ENCODE measurements at regions not wholly inside any gene's neighbourhood (a gene's known extent, or its start where the extent isn't known, plus 50 kb on each side); places are given as distances from the start of the nearest gene placed in this dataset.

DNA sequence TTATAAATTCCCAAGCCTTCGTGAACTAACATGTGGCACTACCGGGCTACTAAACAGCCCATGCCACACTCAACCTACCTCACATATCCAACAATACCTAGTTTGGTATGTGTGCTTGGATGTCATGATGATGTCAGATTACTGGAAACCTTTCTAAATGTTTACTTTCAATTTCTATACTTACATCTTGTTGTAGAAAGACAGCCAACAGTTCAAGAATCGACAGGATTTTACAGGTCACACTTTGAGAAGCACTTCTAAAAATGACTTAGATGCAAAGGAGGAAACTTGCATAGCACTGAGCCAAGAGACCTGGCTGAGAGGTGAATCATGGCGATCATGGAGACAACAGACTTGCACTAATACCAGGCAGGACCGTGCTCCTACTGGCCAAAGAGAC lies 209.9 kb downstream of the COL4A1 start:
- DNase-seq = no peak

DNA sequence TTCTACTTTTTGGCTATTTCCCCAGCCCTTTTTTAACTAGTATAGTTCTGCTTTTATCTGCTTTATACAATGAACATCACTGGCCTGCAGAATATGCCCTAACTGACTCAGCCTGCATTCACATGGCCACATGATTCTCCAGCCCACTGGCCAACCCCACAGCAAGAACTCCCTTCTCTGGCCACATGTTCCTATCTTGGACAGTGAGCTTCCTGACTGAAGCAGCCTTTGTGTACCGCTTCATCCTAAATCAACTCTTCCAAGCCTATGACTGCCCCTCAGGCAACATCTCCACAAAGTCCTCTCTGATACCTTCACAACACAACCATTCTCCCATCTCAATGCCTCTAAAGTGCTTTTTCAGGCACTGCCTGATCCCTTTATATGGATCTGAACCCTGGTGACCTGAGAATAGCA lies 214.1 kb downstream of the COL4A1 start:
- no peak for DNase-seq

DNA sequence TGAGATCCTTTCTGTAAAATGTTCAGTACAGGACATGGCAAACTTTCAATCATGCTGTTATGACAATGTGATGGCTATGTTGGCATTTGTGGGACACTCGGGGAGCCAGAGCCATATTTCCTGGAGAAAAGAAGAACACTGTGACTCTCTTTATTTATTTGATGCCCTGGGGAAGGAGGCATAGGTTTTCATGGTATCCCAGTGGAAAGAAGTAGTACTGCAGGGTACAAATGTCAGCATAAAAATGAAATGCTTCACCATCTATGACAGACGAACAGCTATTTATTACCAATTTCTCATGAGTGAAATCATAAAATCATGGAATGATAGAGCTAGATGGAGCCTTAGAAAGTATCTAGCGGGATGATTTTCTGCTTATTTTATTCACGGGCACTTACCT lies 217.1 kb downstream of the COL4A1 start:
- DNase-seq = no peak

DNA sequence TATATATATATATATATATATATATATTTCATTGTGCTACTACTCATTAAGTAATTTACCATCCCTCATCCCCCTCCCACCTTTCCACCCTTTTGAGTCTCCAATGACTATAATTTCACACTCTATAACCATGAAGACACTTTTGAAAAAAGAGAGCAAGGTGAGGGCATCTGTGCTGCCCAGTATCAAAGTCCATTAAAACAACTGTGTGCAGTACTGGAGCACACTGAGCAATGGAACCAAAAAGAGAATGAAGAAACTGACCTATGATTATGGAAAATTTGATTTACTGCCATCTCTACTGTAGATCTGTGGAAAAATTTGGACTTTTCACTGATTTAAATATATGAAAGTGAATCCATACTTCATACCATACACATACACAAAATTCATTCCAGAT lies 217.9 kb downstream of the COL4A1 start:
- DNase-seq = no peak

DNA sequence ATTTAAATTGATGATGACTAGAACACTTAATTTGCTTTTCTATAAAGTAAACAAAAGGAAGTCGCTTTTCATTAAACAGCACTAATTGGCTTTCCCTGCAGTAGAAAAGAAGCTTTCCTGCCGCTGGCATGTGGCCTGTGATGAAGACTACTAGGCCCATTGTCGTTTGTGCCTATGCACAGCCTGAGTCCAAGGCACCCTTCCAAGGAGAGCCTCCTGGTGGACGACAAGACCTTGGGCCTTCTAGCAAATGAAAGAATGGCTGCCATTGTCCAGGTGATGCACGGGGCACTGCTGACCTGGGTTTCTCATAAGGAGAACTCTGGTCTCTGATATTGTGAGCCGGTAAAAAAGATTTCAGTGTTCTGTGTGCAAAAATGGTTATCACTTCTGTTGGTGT lies 233.0 kb downstream of the COL4A1 start:
- no peak for DNase-seq

DNA sequence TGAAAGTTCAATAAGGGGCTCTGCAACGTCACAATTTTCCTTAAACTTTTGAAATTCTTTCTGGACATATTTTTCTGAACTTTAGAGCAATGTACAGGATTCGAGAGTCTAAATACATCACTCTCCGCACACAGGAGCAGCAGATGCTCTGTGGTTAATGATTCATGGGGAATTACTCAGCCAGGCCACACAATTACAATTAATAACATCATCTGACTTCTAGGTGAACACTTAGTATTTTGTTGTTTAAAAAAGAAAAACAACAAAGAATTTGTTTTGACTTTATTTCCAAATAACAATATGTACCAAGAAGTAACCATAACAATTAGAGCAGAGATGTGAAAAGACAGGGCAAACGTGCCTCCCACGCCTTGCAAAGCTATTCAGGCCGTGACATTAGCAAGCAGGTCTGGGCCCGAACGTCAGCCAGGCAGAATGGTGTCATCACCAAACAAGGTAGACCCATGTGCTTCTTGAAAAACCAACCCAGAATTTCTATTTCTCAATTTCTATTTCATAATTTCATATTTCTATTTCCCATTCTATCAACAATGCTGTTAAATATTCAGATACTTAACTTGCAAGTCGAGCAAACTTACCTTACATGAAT lies 236.3 kb downstream of the COL4A1 start:
- DNase-seq = no peak

DNA sequence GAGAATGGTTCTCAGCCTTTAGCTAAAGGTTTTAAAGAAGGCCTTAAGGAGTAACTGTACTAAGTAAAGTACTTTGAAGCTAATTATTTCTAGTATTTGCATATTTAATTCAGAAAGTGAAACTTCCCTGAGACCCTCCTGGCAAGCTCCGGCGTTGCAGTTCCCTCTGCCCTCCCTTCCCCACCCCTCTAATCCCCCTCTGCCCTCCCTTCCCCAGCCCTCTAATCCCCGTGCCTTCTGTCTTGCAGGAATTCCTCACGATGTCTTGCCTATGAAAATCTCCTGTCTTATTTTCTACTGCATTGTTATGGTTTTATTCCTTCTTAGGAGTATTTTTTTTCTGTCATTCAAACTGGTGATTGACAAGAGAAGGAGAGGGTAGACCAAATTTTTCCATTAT lies 236.9 kb downstream of the COL4A1 start:
- no peak for DNase-seq

DNA sequence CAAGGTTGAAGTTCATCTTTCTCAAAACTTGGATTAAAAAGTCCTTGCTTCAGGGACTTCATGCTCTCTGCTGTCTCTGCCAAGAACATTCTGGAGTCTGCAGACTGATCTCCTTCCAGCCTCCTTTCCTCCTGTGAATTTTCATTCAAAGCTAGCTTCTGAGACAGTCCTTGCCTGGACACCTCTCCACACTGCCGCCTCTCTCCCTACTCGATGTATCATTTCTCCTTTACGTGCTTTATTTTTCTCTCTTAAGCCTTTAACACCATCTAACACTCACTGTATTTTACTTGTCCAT lies 238.8 kb downstream of the COL4A1 start:
- DNase-seq = no peak

DNA sequence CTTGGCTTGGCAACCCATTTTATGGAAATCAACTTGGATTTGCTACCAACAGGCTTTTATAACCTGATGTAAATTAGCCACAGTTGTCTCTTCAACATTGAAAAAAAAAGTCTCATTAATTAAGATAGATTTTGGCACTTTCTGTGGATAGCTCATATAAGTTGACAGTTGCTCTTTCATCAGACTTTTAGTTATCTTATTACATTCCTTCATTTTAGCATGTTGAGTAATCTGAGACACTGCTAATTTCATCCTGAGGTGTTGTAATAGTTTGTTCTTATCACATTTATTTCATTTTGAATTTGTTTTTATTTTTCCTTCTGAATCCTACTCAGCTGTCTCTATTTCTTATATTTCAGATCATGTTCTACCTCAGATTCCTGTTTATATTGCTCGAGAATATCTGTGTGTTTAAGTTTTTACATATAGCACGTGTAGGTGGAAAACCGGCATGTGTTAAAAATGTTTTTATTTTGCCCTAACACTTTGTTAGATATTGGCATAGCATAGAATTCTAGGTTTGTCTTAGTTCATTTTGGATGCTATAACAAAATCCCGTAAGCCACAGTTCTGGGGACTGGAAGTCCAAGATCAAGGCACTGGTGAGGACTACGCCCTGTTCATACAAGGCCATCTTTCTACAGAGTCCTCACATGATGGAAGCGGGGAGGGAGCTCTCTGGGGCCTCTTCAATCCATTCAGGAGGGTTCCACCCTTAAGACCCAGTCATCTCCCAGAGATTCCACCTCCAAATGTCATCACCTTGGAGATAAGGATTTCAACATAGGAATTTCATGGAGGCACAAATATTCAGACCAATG lies 239.4 kb downstream of the COL4A1 start:
- no peak for DNase-seq

DNA sequence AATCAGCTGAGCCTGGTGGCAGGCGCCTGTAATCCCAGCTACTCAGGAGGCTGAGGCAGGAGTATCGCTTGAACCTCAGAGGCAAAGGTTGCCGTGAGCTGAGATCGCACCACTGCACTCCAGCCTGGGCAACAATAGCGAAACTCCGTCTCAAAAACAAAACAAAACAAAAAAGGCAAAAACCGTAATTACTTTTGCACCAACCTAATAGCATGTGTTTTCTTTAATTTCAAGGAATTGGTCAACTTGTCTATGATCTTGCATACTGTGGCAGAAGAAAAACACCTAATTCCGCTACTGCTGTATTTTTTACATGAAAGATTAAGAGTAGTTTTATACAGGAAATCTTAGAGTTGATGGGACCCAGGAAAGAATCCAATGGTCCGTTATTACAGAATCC lies 241.2 kb downstream of the COL4A1 start:
- DNase-seq = no peak

DNA sequence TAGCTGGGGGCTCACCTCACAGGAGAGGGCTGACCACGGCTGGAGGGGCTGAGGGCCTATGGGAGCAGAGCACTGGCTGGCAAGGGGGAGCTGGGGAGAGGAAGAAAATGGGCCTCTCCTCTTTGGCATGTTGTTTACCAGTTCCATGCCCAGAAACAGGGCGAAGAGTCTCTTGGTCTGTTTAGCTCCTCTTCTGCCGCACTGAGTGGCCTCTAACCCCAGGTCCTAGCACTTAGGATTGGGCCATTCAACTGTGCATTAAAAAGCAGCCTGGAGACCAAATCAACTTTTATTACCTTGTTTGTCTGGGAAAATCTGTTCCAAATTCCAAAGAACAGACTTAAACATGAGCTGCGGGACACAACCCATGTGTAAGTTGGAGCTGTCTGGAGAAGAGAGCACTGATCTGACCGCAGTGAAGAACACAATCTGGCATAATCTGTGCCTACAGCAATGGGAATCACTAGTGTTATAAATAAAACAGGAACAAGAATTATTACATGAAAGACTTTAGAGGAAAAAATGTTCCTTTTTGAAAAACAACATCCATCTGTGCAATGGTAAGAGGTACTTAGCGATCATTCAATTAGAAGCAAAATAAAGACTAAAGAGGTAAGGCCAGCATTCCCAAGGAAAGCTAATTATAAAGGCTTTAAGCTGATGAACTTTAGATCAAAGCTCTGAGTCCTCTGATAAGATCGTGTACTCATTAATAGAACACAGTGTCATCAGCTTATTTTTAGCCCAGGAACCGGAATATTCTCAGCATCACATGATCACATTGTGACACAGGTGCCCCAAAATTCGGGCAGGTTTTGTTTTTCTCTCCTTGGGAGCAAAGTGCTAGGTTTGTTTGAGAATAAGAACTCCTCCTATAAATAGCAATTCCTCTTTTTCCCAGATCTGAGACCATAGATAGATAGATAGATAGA lies 243.2 kb downstream of the COL4A1 start:
- no peak for DNase-seq

DNA sequence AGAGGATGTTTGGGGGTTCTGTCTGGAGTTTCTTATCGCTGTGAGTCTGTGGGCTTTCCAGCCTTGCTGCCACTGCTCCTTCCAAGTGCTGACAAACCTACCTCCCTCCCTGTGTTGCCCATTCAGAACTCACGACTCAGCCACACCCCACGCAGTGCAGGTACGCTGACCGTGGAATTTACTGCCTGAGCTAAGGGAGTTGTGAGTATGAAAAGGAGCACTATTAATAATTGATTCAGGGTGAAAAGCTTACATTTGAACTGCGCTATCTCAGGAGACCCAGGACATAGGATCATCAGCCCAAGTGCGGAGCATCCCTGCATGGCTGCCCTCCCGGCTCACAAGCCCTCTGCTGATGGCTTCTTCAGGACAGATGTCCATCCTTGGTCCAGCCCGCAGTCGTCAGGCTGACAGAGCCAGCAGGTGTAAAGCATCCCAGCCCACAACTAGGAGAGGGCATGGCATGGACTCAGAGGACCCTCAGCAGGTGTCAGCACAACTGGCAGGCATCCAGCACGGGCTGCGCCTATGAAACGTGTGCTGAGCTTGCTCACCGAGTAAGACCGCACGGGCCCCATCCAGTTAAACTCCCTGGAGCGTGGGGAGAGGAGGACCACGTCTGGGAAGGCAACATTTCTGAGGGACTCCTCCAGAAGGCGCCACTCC lies 244.0 kb downstream of the COL4A1 start:
- peak; percentile 73 for DNase-seq

DNA sequence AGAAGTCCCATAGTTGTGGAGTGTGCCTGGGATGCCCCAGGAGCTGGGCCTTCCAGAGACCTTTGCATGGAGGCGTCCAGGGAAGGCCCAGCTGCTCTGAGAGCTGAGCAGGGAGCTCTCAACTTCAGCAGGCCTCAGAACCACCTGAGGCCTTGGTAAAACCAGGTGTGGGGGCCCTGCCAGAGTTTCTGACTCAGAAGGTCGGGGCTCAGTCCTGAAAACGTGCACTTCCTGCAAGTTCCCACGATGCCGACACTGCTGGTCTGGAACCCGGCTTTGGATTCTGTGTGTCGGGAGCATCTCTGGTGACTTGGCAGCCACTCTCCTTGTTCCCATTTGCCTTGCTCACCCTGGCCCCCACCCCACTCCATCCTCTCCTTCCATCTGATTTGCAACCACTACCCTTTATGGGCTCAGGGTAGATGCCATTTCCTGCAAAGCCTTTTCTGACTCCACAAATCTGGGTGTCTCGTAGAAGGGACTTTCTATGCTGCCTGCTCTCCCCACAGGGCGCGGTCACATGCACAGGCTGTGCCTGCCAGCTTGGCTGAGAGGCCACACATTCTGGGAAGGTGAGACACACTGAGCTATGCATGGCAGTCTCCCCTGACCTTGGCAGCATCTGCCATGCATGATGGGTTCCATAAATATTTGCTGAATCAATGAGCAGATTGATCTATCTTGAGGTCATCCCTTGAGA lies 244.7 kb downstream of the COL4A1 start:
- no peak for DNase-seq

DNA sequence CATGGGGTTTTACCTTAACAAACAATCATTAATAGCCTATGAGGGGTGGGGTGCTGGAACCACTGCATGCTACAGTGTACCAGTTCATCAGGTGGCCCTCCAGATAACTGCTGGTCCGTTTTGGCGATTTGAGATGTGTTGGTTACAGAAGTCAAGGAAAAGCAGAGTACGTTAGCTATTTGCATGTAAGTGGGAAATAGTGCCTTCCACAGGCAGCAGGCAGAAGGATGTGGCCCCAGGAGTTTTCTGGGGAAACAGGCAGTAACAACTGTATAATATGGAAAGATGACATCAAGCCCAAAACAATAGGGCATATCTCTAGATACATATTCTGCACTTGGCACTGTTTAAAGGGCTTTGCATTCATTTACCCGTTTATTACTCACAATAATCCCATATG lies 245.7 kb downstream of the COL4A1 start:
- no peak for DNase-seq

DNA sequence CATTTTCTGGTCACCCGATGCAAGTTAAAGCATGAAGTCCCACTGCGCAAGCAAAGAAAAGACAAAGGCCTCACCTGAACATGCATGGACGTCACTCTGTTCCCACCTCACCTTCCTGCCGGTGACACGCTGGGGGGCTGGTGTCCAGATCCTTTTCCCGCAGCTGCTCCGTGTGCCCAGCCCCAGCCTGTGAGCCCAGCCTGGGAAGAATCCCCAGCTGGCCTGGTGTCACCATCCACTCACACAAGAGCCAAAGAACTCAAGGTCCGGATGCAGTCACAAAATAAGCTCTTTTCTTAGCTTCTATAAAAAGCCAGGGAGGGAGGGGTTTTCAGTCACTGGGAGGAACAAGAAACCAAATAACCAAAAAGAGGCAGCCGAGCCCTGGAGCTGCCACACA lies 249.9 kb downstream of the COL4A1 start:
- DNase-seq = no peak

DNA sequence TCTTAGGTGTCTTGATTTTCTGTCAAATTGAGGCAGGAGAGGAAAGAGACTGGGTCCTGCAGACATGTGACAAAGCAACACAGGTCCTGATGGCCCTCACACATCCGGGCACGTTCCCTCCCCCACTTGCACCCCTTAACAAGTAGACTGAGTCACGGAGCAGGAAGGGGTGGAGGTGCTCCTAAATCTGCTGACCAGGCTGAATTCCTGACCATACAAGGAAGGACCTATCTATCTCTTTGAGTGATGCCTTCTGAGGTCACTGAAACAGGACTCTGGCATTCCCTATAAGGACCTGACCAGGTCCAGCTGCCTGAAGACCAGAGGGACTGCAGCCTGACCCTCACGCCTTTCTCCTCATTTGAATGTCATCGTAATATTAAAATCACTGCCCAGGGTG lies 250.3 kb downstream of the COL4A1 start:
- DNase-seq = no peak

DNA sequence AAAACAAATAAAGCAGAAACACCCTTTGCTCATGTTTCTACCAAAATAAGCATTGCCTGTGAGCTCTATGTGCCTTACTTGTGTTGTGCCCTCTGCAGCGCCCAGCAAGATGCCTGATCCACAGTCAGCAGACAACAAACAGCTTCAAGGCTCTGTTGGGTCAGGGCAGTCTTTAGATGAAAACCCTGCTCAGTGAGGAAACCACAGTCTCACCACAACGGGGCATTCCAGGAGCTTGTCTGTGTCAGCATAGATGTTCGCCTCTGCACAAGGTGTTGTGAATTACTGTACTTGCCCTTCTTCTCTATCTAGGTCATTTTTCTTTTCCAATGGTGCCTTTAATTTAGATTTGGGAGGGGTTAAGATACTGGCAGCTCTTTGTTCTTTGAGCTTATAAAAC lies 251.9 kb downstream of the COL4A1 start:
- no peak for DNase-seq

DNA sequence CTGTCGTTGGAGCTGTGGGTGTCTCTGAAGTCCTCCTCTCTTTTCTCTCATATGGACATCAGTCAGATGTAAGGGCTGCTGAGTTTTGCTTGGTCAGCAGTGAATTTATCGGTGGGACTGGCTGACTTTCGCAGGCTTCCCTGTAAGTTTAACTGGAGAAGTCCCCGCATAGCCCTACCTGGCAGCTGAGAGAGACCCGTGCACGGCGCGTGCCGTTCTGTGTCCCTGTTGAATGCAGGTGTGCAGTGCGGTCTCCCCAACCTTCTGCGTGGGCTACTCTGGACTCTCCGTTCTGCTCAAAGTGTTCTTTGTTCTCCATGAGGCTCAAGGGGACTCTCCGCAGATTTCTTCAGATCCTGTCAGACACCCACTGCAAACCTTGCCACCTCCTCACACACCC lies 252.9 kb downstream of the COL4A1 start:
- DNase-seq = no peak

DNA sequence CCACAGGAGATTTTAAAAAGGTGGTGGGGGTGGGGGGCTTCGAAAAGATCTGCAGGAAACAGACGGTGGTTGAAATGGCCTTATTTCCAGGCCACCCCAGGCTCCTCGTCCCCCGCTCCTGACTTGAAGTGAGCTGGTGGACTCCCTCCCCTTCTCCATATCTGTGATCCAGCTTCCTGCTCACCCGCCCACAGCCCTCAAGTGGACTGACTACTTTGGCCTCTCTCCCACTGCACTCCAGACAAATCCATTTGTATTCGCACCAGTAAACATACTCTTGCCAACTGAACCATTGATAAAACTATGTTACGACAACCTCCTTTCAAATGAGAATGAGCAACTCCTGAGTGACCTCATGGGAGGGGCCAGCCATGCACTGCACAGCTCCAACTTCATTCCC lies 259.5 kb downstream of the COL4A1 start:
- DNase-seq = peak; percentile 100

DNA sequence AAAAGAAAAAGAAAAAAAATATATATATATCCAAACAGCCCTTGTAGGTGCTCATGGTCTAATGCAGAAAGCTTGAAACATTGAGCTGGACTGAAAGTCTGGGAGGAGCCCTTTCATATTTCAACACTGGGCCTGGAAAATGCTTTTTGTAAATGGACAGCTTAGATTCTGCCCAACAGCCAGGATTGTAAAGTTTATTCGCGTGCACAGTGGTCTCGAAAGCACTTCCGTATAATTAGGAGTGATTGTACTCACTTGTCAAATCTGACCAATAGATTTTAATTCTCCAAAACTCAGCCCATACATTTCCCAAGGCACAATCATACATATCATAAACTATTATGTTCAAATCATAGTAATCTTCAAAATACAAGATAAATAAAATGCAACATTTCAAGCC lies 260.1 kb downstream of the COL4A1 start:
- no peak for DNase-seq

DNA sequence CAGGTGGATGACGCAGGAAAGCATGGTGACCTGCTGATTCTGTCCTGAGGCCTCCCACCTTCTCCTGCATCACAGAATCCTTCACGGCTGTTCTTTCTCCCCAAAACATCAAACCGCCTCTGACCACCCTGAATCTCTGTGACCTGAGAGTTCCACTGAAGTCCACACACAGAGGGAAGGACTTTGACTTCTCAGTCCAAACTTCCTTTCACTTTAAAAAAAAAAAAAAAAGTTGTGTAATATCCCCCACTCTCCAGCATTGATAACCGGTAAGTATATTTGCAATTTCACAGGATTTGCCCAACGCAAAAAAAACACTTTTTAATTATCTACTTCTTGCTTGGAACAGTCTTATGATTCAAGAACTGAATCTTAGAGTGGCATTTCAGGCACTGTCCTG lies 259.5 kb upstream of the IRS2 start:
- no peak for DNase-seq

DNA sequence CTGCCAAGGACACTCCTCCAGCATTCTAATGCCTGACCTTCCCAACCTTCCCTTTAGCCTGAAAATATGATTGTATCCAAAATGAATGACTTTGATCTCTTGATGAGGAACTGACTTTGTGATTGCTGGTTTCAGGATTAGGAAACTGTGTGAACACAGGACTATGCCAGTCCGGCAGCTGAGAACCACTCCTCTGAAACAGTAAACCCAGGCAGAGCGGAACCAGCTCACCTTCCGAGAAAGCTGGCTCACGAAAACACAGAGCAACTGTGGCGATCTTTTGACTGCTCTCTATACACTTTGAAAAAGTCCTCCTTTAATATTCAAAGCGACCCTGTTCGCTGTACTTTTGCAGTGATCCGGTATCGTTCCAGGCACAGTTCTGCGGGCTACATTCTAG lies 258.8 kb upstream of the IRS2 start:
- DNase-seq = peak; percentile 49

All from DMS79 (cell line).